Thyroid gland (tissue), 4 donors: ENCODE measurements at regions not wholly inside any gene's neighbourhood (a gene's known extent, or its start where the extent isn't known, plus 50 kb on each side); places are given as distances from the start of the nearest gene placed in this dataset.

Source experiments
- POLR2A ChIP-seq, 2 donors: fragments of 450-650 bp; IDR thresholded peaks; one replicate each; pipeline ENCODE4 v1.6.1; 2017; ENCODE audit warnings: antibody characterized with exemption in 2 of 2, mild to moderate bottlenecking in 2 of 2, moderate library complexity in 1 of 2
- TF ChIP-seq, protein P1 (sequence below), 6 experiments: fragments of 200-600 bp in 3 of 6; fragments of 450-650 bp in 3 of 6; sonication (generic) in 3 of 6; IDR thresholded peaks; one replicate each; pipeline ENCODE4 v1.5.1; 2016 to 2019; ENCODE audit warnings: antibody characterized with exemption in 6 of 6, mild to moderate bottlenecking in 2 of 6, inconsistent platforms in 1 of 6, moderate library complexity in 1 of 6

DNA sequence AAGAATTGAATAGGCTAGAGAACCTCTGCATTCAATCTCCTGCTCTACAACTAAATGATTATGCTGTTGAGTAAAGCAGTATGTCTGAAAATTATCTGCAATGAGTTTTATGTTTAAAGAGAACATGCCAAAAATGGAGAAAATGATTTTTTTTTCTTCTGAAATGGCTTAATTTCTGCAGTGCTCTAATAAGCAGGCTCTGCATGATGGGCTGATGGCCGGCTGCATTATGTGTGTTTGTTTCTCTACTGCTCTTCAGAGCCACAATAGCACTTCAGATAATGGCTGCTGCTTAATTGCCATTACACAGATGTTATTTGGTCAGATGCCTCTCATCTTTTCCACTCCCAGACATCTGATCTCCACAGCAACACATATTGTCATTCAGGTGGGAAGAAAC is 286.4 kb upstream of the DMAC1 start:
- TF ChIP-seq POLR2A (IDR thresholded peaks at IDR 0.05), result no peak
- TF ChIP-seq, protein P1, sequence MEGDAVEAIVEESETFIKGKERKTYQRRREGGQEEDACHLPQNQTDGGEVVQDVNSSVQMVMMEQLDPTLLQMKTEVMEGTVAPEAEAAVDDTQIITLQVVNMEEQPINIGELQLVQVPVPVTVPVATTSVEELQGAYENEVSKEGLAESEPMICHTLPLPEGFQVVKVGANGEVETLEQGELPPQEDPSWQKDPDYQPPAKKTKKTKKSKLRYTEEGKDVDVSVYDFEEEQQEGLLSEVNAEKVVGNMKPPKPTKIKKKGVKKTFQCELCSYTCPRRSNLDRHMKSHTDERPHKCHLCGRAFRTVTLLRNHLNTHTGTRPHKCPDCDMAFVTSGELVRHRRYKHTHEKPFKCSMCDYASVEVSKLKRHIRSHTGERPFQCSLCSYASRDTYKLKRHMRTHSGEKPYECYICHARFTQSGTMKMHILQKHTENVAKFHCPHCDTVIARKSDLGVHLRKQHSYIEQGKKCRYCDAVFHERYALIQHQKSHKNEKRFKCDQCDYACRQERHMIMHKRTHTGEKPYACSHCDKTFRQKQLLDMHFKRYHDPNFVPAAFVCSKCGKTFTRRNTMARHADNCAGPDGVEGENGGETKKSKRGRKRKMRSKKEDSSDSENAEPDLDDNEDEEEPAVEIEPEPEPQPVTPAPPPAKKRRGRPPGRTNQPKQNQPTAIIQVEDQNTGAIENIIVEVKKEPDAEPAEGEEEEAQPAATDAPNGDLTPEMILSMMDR (IDR thresholded peaks at IDR 0.05), result no peak
